ENCODE measurements at regions not wholly inside any gene's neighbourhood (a gene's known extent, or its start where the extent isn't known, plus 50 kb on each side); places are given as distances from the start of the nearest gene placed in this dataset.

DNA sequence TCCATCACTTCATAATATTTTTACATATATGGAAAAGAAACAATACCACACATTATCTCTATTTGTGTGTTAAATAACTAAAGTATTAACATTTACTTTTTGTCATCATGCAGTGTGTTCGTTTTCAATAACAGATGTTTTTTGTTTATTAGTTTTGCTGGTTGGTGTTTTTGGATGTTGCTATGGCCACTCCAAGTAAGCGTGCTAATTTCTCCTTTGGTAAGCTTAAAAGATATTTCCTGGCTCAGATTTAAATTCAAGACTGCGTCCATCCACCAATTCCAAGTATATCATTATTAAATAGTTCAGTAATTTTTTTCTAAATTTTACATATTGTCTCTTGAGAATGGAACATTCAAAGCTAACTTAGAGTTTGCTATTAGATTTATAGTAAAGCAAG is 235.4 kb upstream of the IL1RAPL1 start:
- no peaks in the 10 kb centered on the region for H3K36me3 ChIP-seq (ENCODE audit: insufficient read depth in 1 of 2, low read depth in 1 of 2)
- H3K4me3 ChIP-seq = no peak overlapping the region
- intact Hi-C loops (cut with DNase I) = loop anchor here in 1 of 2 donors (5.0 kb wide), 1 partner anchor 1964 kb away; no protein-coding TSS in a partner anchor
- DNase-seq = no peak
- H3K27me3 ChIP-seq (ENCODE audit: insufficient read depth in 3 of 3, low read length in 2 of 3) = no peaks in the 10 kb centered on the region
- TF ChIP-seq, protein P1, sequence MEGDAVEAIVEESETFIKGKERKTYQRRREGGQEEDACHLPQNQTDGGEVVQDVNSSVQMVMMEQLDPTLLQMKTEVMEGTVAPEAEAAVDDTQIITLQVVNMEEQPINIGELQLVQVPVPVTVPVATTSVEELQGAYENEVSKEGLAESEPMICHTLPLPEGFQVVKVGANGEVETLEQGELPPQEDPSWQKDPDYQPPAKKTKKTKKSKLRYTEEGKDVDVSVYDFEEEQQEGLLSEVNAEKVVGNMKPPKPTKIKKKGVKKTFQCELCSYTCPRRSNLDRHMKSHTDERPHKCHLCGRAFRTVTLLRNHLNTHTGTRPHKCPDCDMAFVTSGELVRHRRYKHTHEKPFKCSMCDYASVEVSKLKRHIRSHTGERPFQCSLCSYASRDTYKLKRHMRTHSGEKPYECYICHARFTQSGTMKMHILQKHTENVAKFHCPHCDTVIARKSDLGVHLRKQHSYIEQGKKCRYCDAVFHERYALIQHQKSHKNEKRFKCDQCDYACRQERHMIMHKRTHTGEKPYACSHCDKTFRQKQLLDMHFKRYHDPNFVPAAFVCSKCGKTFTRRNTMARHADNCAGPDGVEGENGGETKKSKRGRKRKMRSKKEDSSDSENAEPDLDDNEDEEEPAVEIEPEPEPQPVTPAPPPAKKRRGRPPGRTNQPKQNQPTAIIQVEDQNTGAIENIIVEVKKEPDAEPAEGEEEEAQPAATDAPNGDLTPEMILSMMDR (IDR thresholded peaks at IDR 0.05) = no peak
- peaks cover 3% of the 10 kb centered on the region for H3K9me3 ChIP-seq
- H3K27ac ChIP-seq = no peak overlapping the region
- no peak for ATAC-seq
- H3K4me1 ChIP-seq = no peaks in the 10 kb centered on the region
- WGBS, 3 donors = 14 to 29% (median 27%) methylated on average over 3 of the region's 3 CpGs

DNA sequence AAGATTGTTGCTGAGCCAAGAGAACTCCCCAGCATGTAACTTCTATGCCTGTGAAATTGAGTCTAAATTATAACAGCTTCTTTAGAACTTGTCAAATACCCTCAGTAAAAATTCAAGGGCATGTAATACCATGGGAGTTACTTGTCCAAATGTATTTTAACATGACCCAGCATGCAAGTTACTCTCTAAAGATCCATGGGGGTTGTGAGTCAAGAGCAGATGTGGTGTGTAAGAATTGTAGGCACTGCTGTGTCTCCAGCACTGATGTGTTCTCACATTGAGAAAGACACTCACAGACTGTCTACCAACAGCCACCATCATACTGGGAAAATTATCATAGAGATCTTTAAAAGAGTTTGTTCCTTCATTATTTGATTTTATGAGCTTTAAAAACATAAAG is 237.4 kb upstream of the IL1RAPL1 start:
- H3K36me3 ChIP-seq (ENCODE audit: insufficient read depth in 1 of 2, low read depth in 1 of 2) = no peaks in the 10 kb centered on the region
- intact Hi-C loops (cut with DNase I) = loop anchor here in 1 of 2 donors (5.0 kb wide), 1 partner anchor 1963 kb away; no protein-coding TSS in a partner anchor
- H3K4me3 ChIP-seq = no peak overlapping the region
- no peak overlapping the region for H3K27ac ChIP-seq
- H3K9me3 ChIP-seq = peaks cover 3% of the 10 kb centered on the region
- no peak for DNase-seq
- ATAC-seq = no peak
- no peaks in the 10 kb centered on the region for H3K27me3 ChIP-seq (ENCODE audit: insufficient read depth in 3 of 3, low read length in 2 of 3)
- no peaks in the 10 kb centered on the region for H3K4me1 ChIP-seq
- TF ChIP-seq, protein P1 (IDR thresholded peaks at IDR 0.05) = no peak

DNA sequence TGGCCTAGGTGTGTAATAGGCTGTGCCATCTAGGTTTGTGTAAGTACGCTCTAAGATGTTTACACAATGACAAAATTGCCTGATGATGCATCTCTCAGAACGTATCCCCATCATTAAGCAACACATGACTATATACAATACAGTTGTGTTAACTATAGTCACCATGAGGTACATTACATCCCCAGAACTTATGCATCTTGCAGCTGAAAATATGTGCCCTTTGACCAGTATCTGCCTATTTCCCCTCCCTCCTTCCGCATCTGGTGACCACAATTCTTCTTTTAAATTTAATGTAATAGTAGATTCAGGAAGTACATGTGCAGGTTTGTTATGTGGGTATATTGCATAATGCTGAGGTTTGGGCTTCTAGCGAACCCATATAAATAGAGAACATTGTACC is 239.8 kb upstream of the IL1RAPL1 start:
- TF ChIP-seq, protein P1 (IDR thresholded peaks at IDR 0.05) = no peak
- Histone ChIP-seq H3K4me1 (no peaks in the 10 kb centered on the region), H3K27ac (no peak overlapping the region), H3K27me3 (ENCODE audit: insufficient read depth in 3 of 3, low read length in 2 of 3) (no peaks in the 10 kb centered on the region), H3K4me3 (no peak overlapping the region), H3K36me3 (ENCODE audit: insufficient read depth in 1 of 2, low read depth in 1 of 2) (no peaks in the 10 kb centered on the region), H3K9me3 (peaks cover 3% of the 10 kb centered on the region)
- DNase-seq (no peak), ATAC-seq (no peak)
- WGBS, 3 donors = 81 to 88% (median 85%) methylated on average over 4 of the region's 4 CpGs
- intact Hi-C loops (cut with DNase I) = no loop called here

DNA sequence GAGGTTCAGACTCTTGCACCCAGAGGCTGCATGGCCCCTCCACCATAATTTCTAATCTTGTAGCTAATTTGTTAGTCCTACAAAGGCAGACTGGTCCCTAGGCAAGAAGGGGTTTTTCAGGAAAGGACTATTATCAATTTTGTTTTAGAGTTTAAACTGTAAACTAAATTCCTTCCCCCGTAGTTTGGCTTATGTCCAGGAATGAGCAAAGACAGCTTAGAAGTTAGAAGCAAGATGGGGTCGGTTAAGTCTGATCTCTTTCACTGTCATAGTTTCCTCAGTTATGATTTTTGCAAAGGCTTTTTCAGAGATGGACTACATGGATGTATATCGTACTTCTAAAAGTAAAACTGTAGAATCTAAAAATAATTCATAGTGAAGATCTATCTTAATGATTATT is 258.1 kb upstream of the IL1RAPL1 start:
- ATAC-seq = no peak
- 45 to 50% (median 47%) methylated on average over 3 of the region's 3 CpGs for WGBS, 3 donors
- intact Hi-C loops (cut with DNase I) = no loop called here

DNA sequence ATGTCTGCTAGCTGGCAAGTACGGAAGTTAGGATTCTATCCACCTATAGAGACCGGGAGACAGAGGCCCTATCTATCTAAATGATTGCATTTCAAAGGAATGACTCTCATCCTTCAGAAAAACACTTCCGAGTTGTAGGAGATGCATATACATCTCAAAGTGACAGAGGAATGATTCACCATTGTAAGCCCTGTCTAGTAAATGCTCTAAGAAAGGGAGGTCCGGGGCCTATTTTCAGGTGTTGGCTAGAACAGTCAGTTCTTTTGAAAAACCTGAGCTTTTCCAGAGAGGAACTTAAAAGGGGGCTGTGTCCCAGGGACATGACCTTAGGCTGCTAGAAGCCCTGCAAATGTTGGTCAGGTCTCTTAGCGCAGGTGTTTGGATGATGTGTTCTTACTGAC is 262.9 kb upstream of the IL1RAPL1 start:
- Histone ChIP-seq H3K36me3 (ENCODE audit: insufficient read depth in 1 of 2, low read depth in 1 of 2) (no peaks in the 10 kb centered on the region), H3K4me3 (no peak overlapping the region), H3K4me1 (no peaks in the 10 kb centered on the region), H3K9me3 (no peaks in the 10 kb centered on the region), H3K27ac (no peak overlapping the region), H3K27me3 (ENCODE audit: insufficient read depth in 3 of 3, low read length in 2 of 3) (peaks cover 0 to 6% (median 0%) of the 10 kb centered on the region in 3 donors)
- ATAC-seq (no peak), DNase-seq (no peak)
- intact Hi-C loops (cut with DNase I) = no loop called here
- WGBS, 3 donors = 38 to 63% (median 55%) methylated on average over 5 of the region's 5 CpGs
- TF ChIP-seq, protein P1 (IDR thresholded peaks at IDR 0.05) = no peak

More for the DNA sequence above, 258.1 kb upstream of the IL1RAPL1 start:
- no peak overlapping the region for H3K27ac ChIP-seq
- H3K9me3 ChIP-seq = no peaks in the 10 kb centered on the region
- no peak for DNase-seq
- H3K4me3 ChIP-seq = no peak overlapping the region
- TF ChIP-seq, protein P1 (IDR thresholded peaks at IDR 0.05) = no peak
- no peaks in the 10 kb centered on the region for H3K36me3 ChIP-seq (ENCODE audit: insufficient read depth in 1 of 2, low read depth in 1 of 2)
- peaks cover 0 to 5% (median 0%) of the 10 kb centered on the region in 3 donors for H3K27me3 ChIP-seq (ENCODE audit: insufficient read depth in 3 of 3, low read length in 2 of 3)
- no peaks in the 10 kb centered on the region for H3K4me1 ChIP-seq
